CD8-positive, alpha-beta memory T cell (primary cell): ENCODE measurements at regions not wholly inside any gene's neighbourhood (a gene's known extent, or its start where the extent isn't known, plus 50 kb on each side); places are given as distances from the start of the nearest gene placed in this dataset.

Experiments
- CTCF ChIA-PET: fragments of 350-600 bp; sonication (Branson Sonifier 250); formaldehyde crosslinking; loops from one replicate; lab custom pipeline; 2021; ENCODE audit warnings: antibody characterized with exemption; lab: Charles Lee
- POLR2A ChIA-PET: fragments of 350-600 bp; sonication (Branson Sonifier 250); formaldehyde crosslinking; loops from one replicate; lab custom pipeline; 2021; ENCODE audit warnings: antibody characterized with exemption; lab: Charles Lee
- DNase-seq, 5 donors: peaks; one replicate each; pipeline versions ENCODE4 v3.0.0 to v3.0.0-alpha.2; 2020 to 2022; ENCODE audit warnings: mixed read lengths in 1 of 5
- H3K27ac ChIP-seq: one replicate; pipeline ENCODE4 v1.7.0; 2013; ENCODE audit warnings: low read depth, mild to moderate bottlenecking, low read length, moderate library complexity
- H3K27me3 ChIP-seq: 2 replicates; pipeline ENCODE4 v1.7.0; 2013; ENCODE audit warnings: low read length, mild to moderate bottlenecking; ENCODE audit not compliant: insufficient read depth, poor library complexity, severe bottlenecking
- H3K36me3 ChIP-seq: 2 replicates; pipeline ENCODE4 v1.7.0; 2013; ENCODE audit warnings: mild to moderate bottlenecking, low read length, moderate library complexity; ENCODE audit not compliant: insufficient read depth
- H3K4me1 ChIP-seq: 2 replicates; pipeline ENCODE4 v1.7.0; 2013; ENCODE audit warnings: mild to moderate bottlenecking, low read length, moderate library complexity; ENCODE audit not compliant: insufficient read depth
- H3K4me3 ChIP-seq: 2 replicates; pipeline ENCODE4 v1.7.0; 2013; ENCODE audit warnings: mild to moderate bottlenecking, low read length
- H3K9me3 ChIP-seq: 2 replicates; pipeline ENCODE4 v1.7.0; 2013; ENCODE audit warnings: mild to moderate bottlenecking, low read length
- H3K27ac Mint-ChIP-seq, 8 donors: one replicate each; pipeline ENCODE4 v1.8.0; 2020 to 2021; ENCODE audit warnings: mixed read lengths in 8 of 8, mild to moderate bottlenecking in 6 of 8, inconsistent platforms in 3 of 8, moderate library complexity in 3 of 8
- H3K27me3 Mint-ChIP-seq, 2 donors: one replicate each; pipeline ENCODE4 v1.8.0; 2020 to 2021; ENCODE audit warnings: mixed read lengths in 2 of 2, mild to moderate bottlenecking in 1 of 2, moderate library complexity in 1 of 2
- H3K36me3 Mint-ChIP-seq, 3 donors: one replicate each; pipeline ENCODE4 v1.8.0; 2020 to 2021; ENCODE audit warnings: mixed read lengths in 3 of 3, inconsistent platforms in 1 of 3, mild to moderate bottlenecking in 1 of 3
- H3K4me1 Mint-ChIP-seq, 3 donors: one replicate each; pipeline ENCODE4 v1.8.0; 2020 to 2021; ENCODE audit warnings: mixed read lengths in 3 of 3, inconsistent platforms in 1 of 3, mild to moderate bottlenecking in 1 of 3
- H3K4me3 Mint-ChIP-seq, 7 donors: one replicate each; pipeline ENCODE4 v1.8.0; 2020 to 2021; ENCODE audit warnings: mixed read lengths in 7 of 7, mild to moderate bottlenecking in 6 of 7, moderate library complexity in 4 of 7, inconsistent platforms in 2 of 7
- H3K9me3 Mint-ChIP-seq, 5 donors: one replicate each; pipeline ENCODE4 v1.8.0; 2020 to 2022; ENCODE audit warnings: mixed read lengths in 5 of 5, mild to moderate bottlenecking in 3 of 5, moderate library complexity in 2 of 5, inconsistent platforms in 1 of 5

GRCh38 chr2:190787743-190788235 lies 92.8 kb upstream of the GLS start:
- Histone ChIP-seq H3K36me3 (no peaks in the 10 kb centered on the region), H3K27me3 (no peaks in the 10 kb centered on the region), H3K27ac (no peak overlapping the region), H3K4me1 (no peaks in the 10 kb centered on the region), H3K4me3 (no peak overlapping the region), H3K9me3 (no peaks in the 10 kb centered on the region)
- no peaks in the 10 kb centered on the region for H3K9me3 Mint-ChIP-seq
- CTCF ChIA-PET: no interaction called here
- H3K4me3 Mint-ChIP-seq: no peak overlapping the region
- peaks cover 11 to 12% (median 11%) of the 10 kb centered on the region in 3 donors for H3K4me1 Mint-ChIP-seq
- H3K27ac Mint-ChIP-seq: no peak overlapping the region
- POLR2A ChIA-PET: no interaction called here
- no peaks in the 10 kb centered on the region for H3K27me3 Mint-ChIP-seq
- no peak for DNase-seq
- peaks cover 0 to 3% (median 0%) of the 10 kb centered on the region in 3 donors for H3K36me3 Mint-ChIP-seq

- no peak for DNase-seq
- CTCF ChIA-PET: no interaction called here
- no peaks in the 10 kb centered on the region for H3K4me1 ChIP-seq
- no peaks in the 10 kb centered on the region for H3K36me3 ChIP-seq
- H3K4me3 ChIP-seq: no peak overlapping the region
- no peaks in the 10 kb centered on the region for H3K9me3 ChIP-seq
- POLR2A ChIA-PET: no interaction called here
- no peak overlapping the region for H3K27ac ChIP-seq
- no peaks in the 10 kb centered on the region for H3K9me3 Mint-ChIP-seq
- H3K4me3 Mint-ChIP-seq: no peak overlapping the region
- H3K27me3 Mint-ChIP-seq: no peaks in the 10 kb centered on the region
- H3K27me3 ChIP-seq: no peaks in the 10 kb centered on the region
- no peak overlapping the region for H3K27ac Mint-ChIP-seq
- H3K36me3 Mint-ChIP-seq: no peaks in the 10 kb centered on the region
- H3K4me1 Mint-ChIP-seq: peaks cover 14 to 17% (median 15%) of the 10 kb centered on the region in 3 donors
Measured at GRCh38 chr2:190789074-190790004, 91.3 kb upstream of the GLS start.

GRCh38 chr2:190791347-190791975 lies 89.2 kb upstream of the GLS start:
- Mint-ChIP-seq H3K27me3 (no peaks in the 10 kb centered on the region), H3K4me3 (no peak overlapping the region), H3K4me1 (peaks cover 14 to 17% (median 15%) of the 10 kb centered on the region in 3 donors), H3K9me3 (no peaks in the 10 kb centered on the region), H3K27ac (peak overlapping the region in 2 of 8 donors; percentile 17 to 63), H3K36me3 (no peaks in the 10 kb centered on the region)
- POLR2A ChIA-PET: no interaction called here
- Histone ChIP-seq H3K27me3 (no peaks in the 10 kb centered on the region), H3K27ac (no peak overlapping the region), H3K9me3 (no peaks in the 10 kb centered on the region), H3K4me1 (no peaks in the 10 kb centered on the region), H3K4me3 (no peak overlapping the region), H3K36me3 (no peaks in the 10 kb centered on the region)
- CTCF ChIA-PET: no interaction called here
- DNase-seq: no peak

- H3K27me3 ChIP-seq: no peaks in the 10 kb centered on the region
- H3K36me3 Mint-ChIP-seq: no peaks in the 10 kb centered on the region
- H3K4me3 Mint-ChIP-seq: no peak overlapping the region
- no peak overlapping the region for H3K4me3 ChIP-seq
- H3K4me1 Mint-ChIP-seq: peaks cover 14 to 17% (median 15%) of the 10 kb centered on the region in 3 donors
- ChIA-PET CTCF (interaction anchor here (0.8 to 1.1 kb wide), 2 partner anchors 8 to 35 kb away, joined by 3 to 4 read pairs; no protein-coding TSS in a partner anchor), POLR2A (no interaction called here)
- no peak overlapping the region for H3K27ac ChIP-seq
- peak overlapping the region in 2 of 8 donors; percentile 17 to 63 for H3K27ac Mint-ChIP-seq
- no peaks in the 10 kb centered on the region for H3K27me3 Mint-ChIP-seq
- no peak for DNase-seq
- no peaks in the 10 kb centered on the region for H3K9me3 Mint-ChIP-seq
- no peaks in the 10 kb centered on the region for H3K4me1 ChIP-seq
- no peaks in the 10 kb centered on the region for H3K36me3 ChIP-seq
- H3K9me3 ChIP-seq: no peaks in the 10 kb centered on the region
Measured at GRCh38 chr2:190791976-190792575, 88.5 kb upstream of the GLS start.

GRCh38 chr2:190792956-190793888 lies 87.4 kb upstream of the GLS start:
- no peaks in the 10 kb centered on the region for H3K9me3 Mint-ChIP-seq
- no peak for DNase-seq

GRCh38 chr2:190794377-190794776 lies 86.2 kb upstream of the GLS start:
- CTCF ChIA-PET: no interaction called here
- peaks cover 14 to 17% (median 15%) of the 10 kb centered on the region in 3 donors for H3K4me1 Mint-ChIP-seq
- POLR2A ChIA-PET: no interaction called here

More at GRCh38 chr2:190792956-190793888, 87.4 kb upstream of the GLS start:
- Mint-ChIP-seq H3K27me3 (no peaks in the 10 kb centered on the region), H3K36me3 (no peaks in the 10 kb centered on the region), H3K4me3 (no peak overlapping the region), H3K4me1 (peaks cover 14 to 17% (median 15%) of the 10 kb centered on the region in 3 donors), H3K27ac (peak overlapping the region in 1 of 8 donors; percentile 7)
- Histone ChIP-seq H3K27ac (no peak overlapping the region), H3K36me3 (no peaks in the 10 kb centered on the region), H3K4me3 (no peak overlapping the region), H3K27me3 (no peaks in the 10 kb centered on the region), H3K4me1 (no peaks in the 10 kb centered on the region), H3K9me3 (no peaks in the 10 kb centered on the region)
- ChIA-PET CTCF (interaction anchor here (0.8 to 1.1 kb wide), 2 partner anchors 9 to 36 kb away, joined by 3 to 4 read pairs; no protein-coding TSS in a partner anchor), POLR2A (no interaction called here)

GRCh38 chr2:190794790-190795189 lies 85.8 kb upstream of the GLS start:
- H3K27me3 Mint-ChIP-seq: no peaks in the 10 kb centered on the region
- Histone ChIP-seq H3K4me1 (no peaks in the 10 kb centered on the region), H3K27me3 (no peaks in the 10 kb centered on the region), H3K27ac (no peak overlapping the region), H3K36me3 (no peaks in the 10 kb centered on the region), H3K9me3 (no peaks in the 10 kb centered on the region), H3K4me3 (no peak overlapping the region)
- peak overlapping the region in 1 of 8 donors; percentile 66 for H3K27ac Mint-ChIP-seq
- H3K4me1 Mint-ChIP-seq: peaks cover 14 to 17% (median 15%) of the 10 kb centered on the region in 3 donors
- no peak overlapping the region for H3K4me3 Mint-ChIP-seq
- ChIA-PET CTCF (no interaction called here), POLR2A (no interaction called here)
- no peaks in the 10 kb centered on the region for H3K9me3 Mint-ChIP-seq
- DNase-seq: no peak
- H3K36me3 Mint-ChIP-seq: no peaks in the 10 kb centered on the region

More at GRCh38 chr2:190794377-190794776, 86.2 kb upstream of the GLS start:
- Mint-ChIP-seq H3K9me3 (no peaks in the 10 kb centered on the region), H3K27me3 (no peaks in the 10 kb centered on the region), H3K4me3 (no peak overlapping the region), H3K27ac (no peak overlapping the region), H3K36me3 (no peaks in the 10 kb centered on the region)
- no peaks in the 10 kb centered on the region for H3K9me3 ChIP-seq
- no peak overlapping the region for H3K4me3 ChIP-seq
- H3K27me3 ChIP-seq: no peaks in the 10 kb centered on the region
- DNase-seq: no peak
- H3K27ac ChIP-seq: no peak overlapping the region
- H3K36me3 ChIP-seq: no peaks in the 10 kb centered on the region
- H3K4me1 ChIP-seq: no peaks in the 10 kb centered on the region
